AG10803 (cell line): ENCODE measurements at regions not wholly inside any gene's neighbourhood (a gene's known extent, or its start where the extent isn't known, plus 50 kb on each side); places are given as distances from the start of the nearest gene placed in this dataset.

Experiments
- DNase-seq: peaks from one replicate; pipeline ENCODE4 v3.0.0; 2010; ENCODE audit warnings: low read depth
- H3K4me3 ChIP-seq: 2 replicates; pipeline ENCODE4 v1.5.1; 2011; ENCODE audit warnings: mild to moderate bottlenecking, low read length, control low read depth
- CTCF ChIP-seq: conservative IDR thresholded peaks from 2 replicates; pipeline ENCODE4 v1.5.1; 2011; ENCODE audit warnings: mild to moderate bottlenecking, low read length, control low read depth, inconsistent platforms

- TF ChIP-seq CTCF = no peak
- H3K4me3 ChIP-seq = no peak overlapping the region
- no peak for DNase-seq
Measured at GRCh38 chr6:67646550-67646949, 988.5 kb upstream of the ADGRB3 start.

DNA sequence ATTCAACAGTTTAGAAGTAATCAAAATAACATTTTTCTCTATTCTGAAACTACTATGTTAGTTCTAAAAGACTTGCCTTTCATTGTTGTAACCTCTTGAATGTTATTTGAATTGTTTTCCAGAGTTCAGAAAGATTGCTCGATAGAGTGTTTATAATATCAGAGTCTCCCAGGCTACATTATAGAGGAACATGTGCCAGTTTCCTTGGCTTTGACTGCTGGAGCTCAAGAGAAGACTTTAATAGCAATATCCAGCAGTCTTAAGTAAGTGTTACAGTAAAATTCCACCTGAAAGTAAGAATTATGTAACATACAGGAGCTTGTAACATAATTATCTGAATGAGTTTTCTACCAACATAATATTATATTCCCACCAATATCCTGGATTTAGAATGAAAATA is 991.8 kb upstream of the ADGRB3 start:
- no peak for DNase-seq
- no peak overlapping the region for H3K4me3 ChIP-seq
- no peak for TF ChIP-seq CTCF

GRCh38 chr6:67642582-67642981 is 992.5 kb upstream of the ADGRB3 start:
- DNase-seq = no peak
- TF ChIP-seq CTCF = no peak
- no peak overlapping the region for H3K4me3 ChIP-seq

DNA sequence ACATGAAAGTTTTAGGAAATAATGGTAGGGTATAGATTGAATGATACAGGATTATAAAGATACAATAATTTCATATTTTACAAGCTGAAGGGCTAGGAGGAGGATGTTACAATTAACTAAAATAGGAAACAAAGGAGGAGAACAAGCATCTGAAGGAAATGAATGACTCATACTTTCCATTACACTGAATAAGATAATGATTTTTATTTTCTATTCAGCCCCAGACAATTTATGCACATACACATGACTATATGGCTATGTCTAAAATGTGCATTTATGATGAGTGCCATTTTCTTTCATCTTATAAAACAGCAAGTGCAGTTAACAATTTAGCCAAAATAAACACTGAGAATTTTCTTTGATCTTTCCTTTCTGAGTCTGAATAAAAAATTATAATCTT is 994.6 kb upstream of the ADGRB3 start:
- TF ChIP-seq CTCF = no peak
- DNase-seq = no peak
- no peak overlapping the region for H3K4me3 ChIP-seq

GRCh38 chr6:67639161-67639560 is 995.9 kb upstream of the ADGRB3 start:
- H3K4me3 ChIP-seq = no peak overlapping the region
- no peak for TF ChIP-seq CTCF
- DNase-seq = peak; percentile 6

DNA sequence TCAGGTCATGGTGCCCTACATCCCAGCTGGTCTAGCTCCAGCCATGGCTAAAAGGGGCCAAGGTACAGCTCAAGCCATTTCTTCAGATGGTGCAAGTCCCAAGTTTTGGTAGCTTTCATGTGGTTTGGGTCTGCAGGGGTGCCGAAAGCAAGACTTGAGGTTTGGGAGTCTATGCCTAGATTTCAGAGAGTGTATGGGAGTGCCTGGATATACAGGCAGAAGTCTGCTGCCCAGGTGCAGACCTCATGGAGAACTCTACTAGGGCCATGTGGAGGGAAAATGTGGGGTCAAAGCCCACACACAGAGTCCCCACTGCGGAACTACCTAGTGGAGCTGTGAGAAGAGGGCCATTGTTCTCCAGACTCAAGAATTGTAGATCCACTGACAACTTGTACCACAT is 1000.9 kb upstream of the ADGRB3 start:
- DNase-seq = no peak
- no peak for TF ChIP-seq CTCF
- H3K4me3 ChIP-seq = no peak overlapping the region

GRCh38 chr6:67633058-67633457 is 1002.0 kb upstream of the ADGRB3 start:
- no peak overlapping the region for H3K4me3 ChIP-seq
- no peak for DNase-seq
- no peak for TF ChIP-seq CTCF
